ENCODE measurements at regions not wholly inside any gene's neighbourhood (a gene's known extent, or its start where the extent isn't known, plus 50 kb on each side); places are given as distances from the start of the nearest gene placed in this dataset.

- TF ChIP-seq, protein P1, sequence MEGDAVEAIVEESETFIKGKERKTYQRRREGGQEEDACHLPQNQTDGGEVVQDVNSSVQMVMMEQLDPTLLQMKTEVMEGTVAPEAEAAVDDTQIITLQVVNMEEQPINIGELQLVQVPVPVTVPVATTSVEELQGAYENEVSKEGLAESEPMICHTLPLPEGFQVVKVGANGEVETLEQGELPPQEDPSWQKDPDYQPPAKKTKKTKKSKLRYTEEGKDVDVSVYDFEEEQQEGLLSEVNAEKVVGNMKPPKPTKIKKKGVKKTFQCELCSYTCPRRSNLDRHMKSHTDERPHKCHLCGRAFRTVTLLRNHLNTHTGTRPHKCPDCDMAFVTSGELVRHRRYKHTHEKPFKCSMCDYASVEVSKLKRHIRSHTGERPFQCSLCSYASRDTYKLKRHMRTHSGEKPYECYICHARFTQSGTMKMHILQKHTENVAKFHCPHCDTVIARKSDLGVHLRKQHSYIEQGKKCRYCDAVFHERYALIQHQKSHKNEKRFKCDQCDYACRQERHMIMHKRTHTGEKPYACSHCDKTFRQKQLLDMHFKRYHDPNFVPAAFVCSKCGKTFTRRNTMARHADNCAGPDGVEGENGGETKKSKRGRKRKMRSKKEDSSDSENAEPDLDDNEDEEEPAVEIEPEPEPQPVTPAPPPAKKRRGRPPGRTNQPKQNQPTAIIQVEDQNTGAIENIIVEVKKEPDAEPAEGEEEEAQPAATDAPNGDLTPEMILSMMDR (IDR thresholded peaks at IDR 0.05; ENCODE audit: low read length): no peak
- no peak for TF ChIP-seq EZH2phosphoT487 (IDR thresholded peaks at IDR 0.05; ENCODE audit: low read length)
These were observed 157.7 kb downstream of the CHIC2 start for GRCh38 chr4:53906606-53907190.
